DMS 273 (cell line): ENCODE measurements at regions not wholly inside any gene's neighbourhood (a gene's known extent, or its start where the extent isn't known, plus 50 kb on each side); places are given as distances from the start of the nearest gene placed in this dataset.

Experiments used
- DNase-seq: peaks from one replicate; lab custom pipeline; 2025; ENCODE audit not compliant: unreplicated experiment; lab: John Stamatoyannopoulos, UW

DNA sequence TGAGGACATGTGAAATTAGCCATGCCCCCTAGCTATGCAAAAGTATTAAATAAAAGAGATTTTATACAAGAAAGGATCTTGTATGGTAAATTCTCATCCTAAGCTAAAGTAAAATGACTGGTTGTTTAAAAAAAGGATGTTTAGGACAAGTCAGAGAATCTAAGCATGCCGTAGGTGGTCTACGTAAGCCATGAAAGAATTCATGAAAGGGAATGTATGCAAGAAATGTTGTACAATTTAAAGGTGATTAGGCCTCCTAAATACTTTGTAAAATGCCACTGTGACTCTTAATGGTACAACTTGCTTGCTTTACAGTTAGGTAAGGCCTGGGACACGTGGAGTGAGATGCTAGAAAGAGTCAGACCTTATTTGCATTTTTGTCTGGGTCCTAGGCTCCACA, 209.0 kb downstream of the EFHB start:
- no peak for DNase-seq

GRCh38 chr3:19717736-19718135, 216.3 kb downstream of the EFHB start:
- no peak for DNase-seq

GRCh38 chr3:19711160-19711782, 222.7 kb downstream of the EFHB start:
- DNase-seq: no peak

GRCh38 chr3:19702416-19703078, 231.5 kb downstream of the EFHB start:
- DNase-seq: no peak

DNA sequence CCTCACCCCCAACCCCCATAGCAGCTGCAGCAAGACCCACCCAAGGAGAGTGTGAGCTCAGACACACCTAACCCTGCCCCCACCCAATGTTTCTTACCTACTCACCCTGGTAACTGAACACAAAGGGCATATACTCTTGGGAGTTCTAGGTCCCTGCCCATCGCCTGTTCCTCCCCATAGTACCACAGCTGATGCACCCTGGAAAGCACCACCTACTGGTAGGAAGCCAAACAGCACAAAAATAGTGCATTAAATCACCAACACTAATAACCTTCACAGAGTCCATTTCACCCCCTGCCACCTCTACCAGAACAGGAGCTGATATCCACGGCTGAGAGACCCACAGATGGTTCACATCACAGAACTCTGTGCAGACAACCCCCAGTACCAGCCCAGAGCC, 245.2 kb downstream of the EFHB start:
- DNase-seq: peak; percentile 3

DNA sequence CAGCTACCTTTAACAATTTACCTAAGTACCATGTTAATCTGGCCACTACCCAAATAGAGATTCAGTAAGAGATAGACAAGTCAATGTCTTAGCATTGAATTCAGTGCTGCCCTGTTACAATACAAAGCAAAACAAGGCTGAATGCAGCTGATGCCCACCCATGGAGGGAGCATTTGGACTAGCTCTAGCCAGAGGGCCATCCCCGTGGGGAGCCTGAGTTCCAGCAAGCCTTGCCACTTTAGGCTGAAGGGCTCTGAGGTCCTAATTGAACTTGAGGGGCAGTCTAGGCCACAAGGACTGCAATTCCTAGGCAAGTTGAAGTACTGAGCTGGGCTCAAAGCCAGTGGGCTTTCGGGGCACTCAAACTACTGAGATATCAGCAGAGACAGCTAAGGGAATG, 265.9 kb downstream of the EFHB start:
- DNase-seq: no peak

GRCh38 chr3:19662486-19662885, 271.5 kb downstream of the EFHB start:
- DNase-seq: peak; percentile 9

GRCh38 chr3:19652336-19652735, 281.7 kb downstream of the EFHB start:
- DNase-seq: peak; percentile 1

GRCh38 chr3:19645093-19645492, 288.9 kb downstream of the EFHB start:
- DNase-seq: peak; percentile 1

- no peak for DNase-seq
Observed at GRCh38 chr3:19644405-19644804, 289.6 kb downstream of the EFHB start.

GRCh38 chr3:19641408-19641807, 292.6 kb downstream of the EFHB start:
- no peak for DNase-seq

DNA sequence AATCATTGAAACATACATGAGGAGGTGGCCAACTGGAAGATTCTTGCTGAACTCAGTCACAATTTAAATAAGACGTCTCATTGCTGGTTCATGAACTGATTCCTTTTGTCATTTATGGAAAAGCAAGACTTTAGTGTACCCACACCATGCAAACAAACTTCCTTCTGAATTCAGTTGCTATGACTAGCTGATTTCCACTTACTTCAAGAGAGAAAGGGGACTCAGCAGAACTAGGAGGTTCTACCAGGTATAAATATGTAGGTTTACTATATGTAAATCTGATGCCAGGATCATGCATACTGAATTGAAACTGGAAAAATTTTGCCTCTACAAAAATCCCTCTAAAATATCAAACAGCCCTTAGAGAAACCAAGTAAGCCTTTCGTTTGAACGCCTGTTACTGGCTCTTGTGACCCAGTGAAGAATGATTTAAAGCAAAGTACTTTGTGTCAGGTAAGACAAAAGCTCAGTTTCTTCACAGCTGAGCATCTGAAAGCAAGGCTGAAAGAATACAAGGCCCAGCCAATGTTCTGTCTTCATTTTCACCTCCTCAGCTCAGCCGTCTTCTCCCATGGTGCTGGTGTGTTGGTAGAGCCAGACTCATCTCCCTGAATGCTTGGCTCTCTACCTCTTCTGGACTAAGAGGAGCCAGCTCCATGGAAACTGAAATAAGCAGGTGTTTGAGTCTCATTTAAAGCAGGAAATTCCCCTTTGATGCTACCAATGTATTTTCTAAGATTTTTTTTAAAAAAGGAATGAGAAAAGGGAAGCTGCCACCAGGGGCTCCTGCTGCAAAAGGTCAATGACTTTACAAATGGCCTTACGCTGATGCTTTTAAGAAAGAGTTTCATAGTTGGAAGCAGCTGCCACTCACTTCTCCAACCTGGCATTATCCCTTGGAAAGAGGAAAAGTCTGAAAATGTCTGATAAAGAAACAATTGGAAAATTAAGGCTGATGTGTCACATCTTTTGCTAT, 301.6 kb downstream of the EFHB start:
- DNase-seq: no peak

DNA sequence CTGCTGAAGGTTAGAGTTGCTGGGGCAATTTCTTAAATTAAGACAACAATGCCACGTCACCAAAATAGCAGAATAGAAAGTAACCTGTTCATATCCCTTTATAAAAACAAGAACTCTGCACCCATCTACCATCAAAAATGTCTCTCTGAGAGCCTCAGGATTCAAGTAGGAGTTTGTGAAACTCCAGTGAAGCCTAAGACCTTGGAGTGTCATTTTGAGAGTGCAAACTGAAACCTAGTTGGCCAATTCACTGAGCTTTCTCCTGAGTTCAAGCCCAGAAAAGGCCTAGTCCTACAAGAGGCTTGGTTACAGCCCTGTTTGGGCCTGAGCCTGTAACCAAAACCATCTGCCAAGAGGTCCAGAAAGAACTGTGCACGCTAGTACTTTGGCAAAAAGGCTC, 335.1 kb downstream of the EFHB start:
- DNase-seq: no peak

DNA sequence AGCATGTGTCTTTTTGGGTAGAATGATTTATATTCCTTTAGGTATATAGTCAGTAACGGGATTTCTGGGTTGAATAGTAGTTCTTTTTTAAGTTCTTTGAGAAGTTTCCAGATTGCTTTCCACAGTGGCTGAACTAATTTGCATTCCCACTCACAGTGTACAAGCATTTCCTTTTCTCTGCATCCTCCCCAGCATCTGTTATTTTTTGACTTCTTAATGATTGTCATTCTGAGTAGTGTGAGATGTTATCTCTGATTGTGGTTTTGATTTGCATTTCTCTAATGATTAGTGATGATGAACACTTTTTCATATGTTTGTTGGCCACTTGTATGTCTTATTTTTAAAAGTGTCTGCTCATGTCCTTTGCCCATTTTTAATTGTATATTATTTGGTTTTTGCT, 337.6 kb downstream of the EFHB start:
- no peak for DNase-seq

DNA sequence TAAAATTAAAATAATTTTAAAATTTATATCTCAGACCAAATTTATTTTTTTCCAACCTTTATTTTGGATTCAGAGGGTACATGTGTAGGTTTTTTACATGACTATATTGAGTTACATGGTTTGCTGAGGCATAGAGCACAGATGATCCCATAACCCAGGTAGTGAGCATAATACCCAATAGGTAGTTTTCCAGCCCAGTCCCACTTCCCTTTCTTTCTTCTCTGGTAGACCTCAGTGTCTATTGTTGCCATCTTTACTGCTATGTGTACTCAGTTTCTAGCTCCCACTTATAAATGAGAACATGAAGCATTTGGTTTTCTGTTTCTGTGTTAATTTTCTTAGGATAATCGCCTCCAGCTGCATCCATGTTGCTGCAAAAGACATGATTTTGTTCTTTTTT, 338.1 kb downstream of the EFHB start:
- no peak for DNase-seq
